ENCODE measurements at regions not wholly inside any gene's neighbourhood (a gene's known extent, or its start where the extent isn't known, plus 50 kb on each side); places are given as distances from the start of the nearest gene placed in this dataset.

DNA sequence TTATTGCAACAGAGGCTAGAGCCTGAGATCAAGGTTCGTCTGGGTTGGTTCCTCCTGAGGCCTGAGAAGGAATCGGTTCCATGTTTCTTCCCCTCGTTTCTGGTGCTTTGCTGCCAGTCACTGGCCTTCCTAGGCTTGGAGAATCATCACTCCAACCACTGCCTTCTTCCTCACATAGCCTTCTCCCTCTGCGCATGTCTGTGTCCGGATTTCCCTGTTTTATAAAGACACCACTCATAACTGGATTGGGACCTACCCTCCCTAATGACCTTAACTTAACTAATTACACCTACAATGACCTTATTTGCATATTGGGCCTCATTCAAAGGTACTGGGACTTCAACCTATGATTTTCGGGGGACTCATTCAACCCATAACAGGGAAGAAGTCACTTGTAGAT is 119.8 kb upstream of the CCDC68 start:
- Mint-ChIP-seq H3K36me3 (ENCODE audit: low read depth) (no peaks in the 10 kb centered on the region), H3K9me3 (no peaks in the 10 kb centered on the region), H3K27ac (no peak overlapping the region), H3K27me3 (peaks cover 2% of the 10 kb centered on the region), H3K4me1 (ENCODE audit: low read depth) (no peaks in the 10 kb centered on the region), H3K4me3 (no peak overlapping the region)
- ChIA-PET POLR2A (no interaction called here), CTCF (no interaction called here)
- no peak for DNase-seq
- TF ChIP-seq, protein P1, sequence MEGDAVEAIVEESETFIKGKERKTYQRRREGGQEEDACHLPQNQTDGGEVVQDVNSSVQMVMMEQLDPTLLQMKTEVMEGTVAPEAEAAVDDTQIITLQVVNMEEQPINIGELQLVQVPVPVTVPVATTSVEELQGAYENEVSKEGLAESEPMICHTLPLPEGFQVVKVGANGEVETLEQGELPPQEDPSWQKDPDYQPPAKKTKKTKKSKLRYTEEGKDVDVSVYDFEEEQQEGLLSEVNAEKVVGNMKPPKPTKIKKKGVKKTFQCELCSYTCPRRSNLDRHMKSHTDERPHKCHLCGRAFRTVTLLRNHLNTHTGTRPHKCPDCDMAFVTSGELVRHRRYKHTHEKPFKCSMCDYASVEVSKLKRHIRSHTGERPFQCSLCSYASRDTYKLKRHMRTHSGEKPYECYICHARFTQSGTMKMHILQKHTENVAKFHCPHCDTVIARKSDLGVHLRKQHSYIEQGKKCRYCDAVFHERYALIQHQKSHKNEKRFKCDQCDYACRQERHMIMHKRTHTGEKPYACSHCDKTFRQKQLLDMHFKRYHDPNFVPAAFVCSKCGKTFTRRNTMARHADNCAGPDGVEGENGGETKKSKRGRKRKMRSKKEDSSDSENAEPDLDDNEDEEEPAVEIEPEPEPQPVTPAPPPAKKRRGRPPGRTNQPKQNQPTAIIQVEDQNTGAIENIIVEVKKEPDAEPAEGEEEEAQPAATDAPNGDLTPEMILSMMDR (IDR thresholded peaks at IDR 0.05) = no peak
- intact Hi-C loops (cut with micrococcal nuclease) = no loop called here
- no peak for ATAC-seq

DNA sequence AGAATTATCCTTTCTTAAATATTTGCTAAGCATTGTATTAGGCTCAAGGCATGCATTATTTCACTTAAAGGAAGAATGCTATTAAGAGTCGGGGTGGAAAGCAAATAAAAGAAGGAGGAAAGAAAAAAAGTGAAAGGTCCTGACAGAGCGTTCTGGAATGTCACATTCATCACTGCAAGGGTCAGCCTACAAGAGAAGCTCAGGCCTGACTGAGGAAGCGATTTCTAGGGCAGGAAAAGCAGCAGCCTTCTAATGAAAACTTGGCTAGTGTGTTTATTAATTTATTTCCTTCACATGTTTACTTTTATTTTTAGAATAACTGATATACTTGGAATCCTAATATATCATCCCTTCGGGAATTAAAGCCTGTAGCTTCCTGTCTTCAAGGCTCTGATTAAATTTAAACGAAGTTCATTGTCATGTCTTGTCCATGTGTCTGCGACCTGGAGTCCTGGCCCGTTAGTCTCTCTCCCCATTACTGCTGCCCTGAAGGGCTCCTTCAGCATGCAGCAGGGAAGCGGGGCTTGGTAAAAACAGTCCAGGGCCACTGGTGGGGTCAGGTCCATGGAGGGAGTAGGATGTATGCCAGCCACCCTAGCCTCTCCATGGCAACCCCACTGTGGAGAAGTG is 119.2 kb upstream of the CCDC68 start:
- DNase-seq = no peak
- ATAC-seq = no peak
- Mint-ChIP-seq H3K27ac (no peak overlapping the region), H3K36me3 (ENCODE audit: low read depth) (no peaks in the 10 kb centered on the region), H3K4me1 (ENCODE audit: low read depth) (no peaks in the 10 kb centered on the region), H3K4me3 (no peak overlapping the region), H3K27me3 (no peaks in the 10 kb centered on the region), H3K9me3 (no peaks in the 10 kb centered on the region)
- TF ChIP-seq, protein P1 (IDR thresholded peaks at IDR 0.05) = no peak
- intact Hi-C loops (cut with micrococcal nuclease) = no loop called here
- POLR2A ChIA-PET = no interaction called here
- CTCF ChIA-PET = no interaction called here

GRCh38 chr18:55076643-55077218 is 117.5 kb upstream of the CCDC68 start:
- no peaks in the 10 kb centered on the region for H3K36me3 Mint-ChIP-seq (ENCODE audit: low read depth)
- DNase-seq = no peak
- ChIA-PET POLR2A (no interaction called here), CTCF (no interaction called here)
- H3K27ac Mint-ChIP-seq = no peak overlapping the region
- H3K27me3 Mint-ChIP-seq = no peaks in the 10 kb centered on the region
- intact Hi-C loops (cut with micrococcal nuclease) = no loop called here
- no peak overlapping the region for H3K4me3 Mint-ChIP-seq
- no peak for ATAC-seq
- TF ChIP-seq, protein P1 (IDR thresholded peaks at IDR 0.05) = no peak
- no peaks in the 10 kb centered on the region for H3K9me3 Mint-ChIP-seq
- H3K4me1 Mint-ChIP-seq (ENCODE audit: low read depth) = no peaks in the 10 kb centered on the region

GRCh38 chr18:55073834-55074233 is 114.6 kb upstream of the CCDC68 start:
- DNase-seq (no peak), ATAC-seq (no peak)
- Mint-ChIP-seq H3K4me3 (no peak overlapping the region), H3K27me3 (no peaks in the 10 kb centered on the region), H3K36me3 (ENCODE audit: low read depth) (no peaks in the 10 kb centered on the region), H3K4me1 (ENCODE audit: low read depth) (no peaks in the 10 kb centered on the region), H3K27ac (no peak overlapping the region), H3K9me3 (no peaks in the 10 kb centered on the region)
- ChIA-PET CTCF (no interaction called here), POLR2A (no interaction called here)
- TF ChIP-seq, protein P1 (IDR thresholded peaks at IDR 0.05) = no peak
- intact Hi-C loops (cut with micrococcal nuclease) = no loop called here

GRCh38 chr18:55073116-55073515 is 113.9 kb upstream of the CCDC68 start:
- Mint-ChIP-seq H3K4me1 (ENCODE audit: low read depth) (no peaks in the 10 kb centered on the region), H3K27me3 (no peaks in the 10 kb centered on the region), H3K4me3 (no peak overlapping the region), H3K36me3 (ENCODE audit: low read depth) (no peaks in the 10 kb centered on the region), H3K27ac (no peak overlapping the region), H3K9me3 (no peaks in the 10 kb centered on the region)
- DNase-seq = no peak
- intact Hi-C loops (cut with micrococcal nuclease) = no loop called here
- POLR2A ChIA-PET = no interaction called here
- TF ChIP-seq, protein P1 (IDR thresholded peaks at IDR 0.05) = no peak
- CTCF ChIA-PET = no interaction called here
- ATAC-seq = no peak

Measured in activated CD8-positive, alpha-beta T cell treated with anti-CD3 and anti-CD28 coated beads for 36 hours (primary cell).